ENCODE measurements at regions not wholly inside any gene's neighbourhood (a gene's known extent, or its start where the extent isn't known, plus 50 kb on each side); places are given as distances from the start of the nearest gene placed in this dataset.
"Not testable (repeated sequence)": the region's sequence is repeated elsewhere in the genome, so short reads cannot be mapped to it uniquely, and the experiment has no call there.

- no peak for DNase-seq (ENCODE audit: low read depth)
Measured at GRCh38 chr3:87733671-87734367, 325.0 kb downstream of the CGGBP1 start.

- no peak for DNase-seq (ENCODE audit: low read depth)
Measured at GRCh38 chr3:87732294-87732693, 326.5 kb downstream of the CGGBP1 start.

GRCh38 chr3:87727783-87728182 is 331.0 kb downstream of the CGGBP1 start:
- DNase-seq (ENCODE audit: low read depth) = no peak

- DNase-seq (ENCODE audit: low read depth) = no peak
Measured at GRCh38 chr3:87719060-87719459, 339.7 kb downstream of the CGGBP1 start.

- DNase-seq (ENCODE audit: low read depth) = no peak
Measured at GRCh38 chr3:87710511-87710910, 348.3 kb downstream of the CGGBP1 start.

GRCh38 chr3:87710028-87710427 is 348.8 kb downstream of the CGGBP1 start:
- DNase-seq (ENCODE audit: low read depth) = no peak

- no peak for DNase-seq (ENCODE audit: low read depth)
Measured at GRCh38 chr3:87706176-87706575, 352.6 kb downstream of the CGGBP1 start.

- no peak for DNase-seq (ENCODE audit: low read depth)
Measured at GRCh38 chr3:87702600-87702999, 356.2 kb downstream of the CGGBP1 start.

- peak; percentile 52 for DNase-seq (ENCODE audit: low read depth)
Measured at GRCh38 chr3:87696124-87697013, 362.4 kb downstream of the CGGBP1 start.

GRCh38 chr3:87694678-87695077 is 364.1 kb downstream of the CGGBP1 start:
- DNase-seq (ENCODE audit: low read depth) = peak; percentile 7

GRCh38 chr3:87691109-87691508 is 367.7 kb downstream of the CGGBP1 start:
- no peak for DNase-seq (ENCODE audit: low read depth)

GRCh38 chr3:87678984-87679660 is 379.7 kb downstream of the CGGBP1 start:
- DNase-seq (ENCODE audit: low read depth) = not testable (repeated sequence)

- no peak for DNase-seq (ENCODE audit: low read depth)
Measured at GRCh38 chr3:87674397-87675161, 384.2 kb downstream of the CGGBP1 start.

- DNase-seq (ENCODE audit: low read depth) = no peak
Measured at GRCh38 chr3:87673132-87673531, 385.7 kb downstream of the CGGBP1 start.

GRCh38 chr3:87654184-87654583 is 377.8 kb upstream of the POU1F1 start:
- no peak for DNase-seq (ENCODE audit: low read depth)

GRCh38 chr3:87653138-87653537 is 376.8 kb upstream of the POU1F1 start:
- not testable (repeated sequence) for DNase-seq (ENCODE audit: low read depth)

GRCh38 chr3:87634426-87634825 is 358.0 kb upstream of the POU1F1 start:
- no peak for DNase-seq (ENCODE audit: low read depth)

- peak; percentile 2 for DNase-seq (ENCODE audit: low read depth)
Measured at GRCh38 chr3:87627316-87627715, 350.9 kb upstream of the POU1F1 start.

- DNase-seq (ENCODE audit: low read depth) = peak; percentile 5
Measured at GRCh38 chr3:87626546-87626945, 350.2 kb upstream of the POU1F1 start.

- DNase-seq (ENCODE audit: low read depth) = peak; percentile 22
Measured at GRCh38 chr3:87625876-87626275, 349.5 kb upstream of the POU1F1 start.

GRCh38 chr3:87624860-87625259 is 348.5 kb upstream of the POU1F1 start:
- no peak for DNase-seq (ENCODE audit: low read depth)
